Transverse colon (tissue), 4 donors: ENCODE measurements at regions not wholly inside any gene's neighbourhood (a gene's known extent, or its start where the extent isn't known, plus 50 kb on each side); places are given as distances from the start of the nearest gene placed in this dataset.

Source experiments
- DNase-seq: peaks from one replicate; pipeline ENCODE4 v3.0.0-alpha.2; 2019
- H3K27ac ChIP-seq, 4 donors: fragments of 200-600 bp; sonication (generic); 2 replicates each; pipeline ENCODE4 v1.5.1; 2016 to 2018; ENCODE audit warnings: inconsistent platforms in 4 of 4
- H3K27me3 ChIP-seq: fragments of 200-600 bp; sonication (generic); 2 replicates; pipeline ENCODE4 v1.5.1; 2017; ENCODE audit warnings: inconsistent platforms
- H3K36me3 ChIP-seq, 4 donors: fragments of 200-600 bp; sonication (generic); 2 replicates each; pipeline ENCODE4 v1.5.1; 2017 to 2019; ENCODE audit warnings: inconsistent platforms in 4 of 4
- H3K4me1 ChIP-seq, 4 donors: fragments of 200-600 bp; sonication (generic); 2 replicates each; pipeline ENCODE4 v1.5.1; 2017 to 2020; ENCODE audit warnings: inconsistent platforms in 4 of 4
- H3K4me3 ChIP-seq, 4 donors: fragments of 200-600 bp; sonication (generic); 1 replicate in 1 of 4; 2 replicates in 3 of 4; pipeline versions ENCODE4 v1.5.1 to v1.6.1; 2017 to 2019; ENCODE audit warnings: inconsistent platforms in 4 of 4
- H3K9me3 ChIP-seq, 2 donors: fragments of 200-600 bp; sonication (generic); 2 replicates each; pipeline ENCODE4 v1.5.1; 2017 to 2019; ENCODE audit warnings: inconsistent platforms in 2 of 2
- EP300 ChIP-seq: sonication (generic); formaldehyde crosslinking; IDR thresholded peaks from one replicate; pipeline ENCODE4 v1.6.1; 2017; ENCODE audit warnings: antibody characterized with exemption, low read depth
- POLR2A ChIP-seq: fragments of 450-650 bp; IDR thresholded peaks from one replicate; pipeline ENCODE4 v1.6.1; 2016; ENCODE audit warnings: antibody characterized with exemption, mild to moderate bottlenecking, moderate library complexity
- POLR2AphosphoS5 ChIP-seq, 3 donors: sonication (generic); formaldehyde crosslinking; IDR thresholded peaks; one replicate each; pipeline ENCODE4 v1.6.1; 2016; ENCODE audit warnings: antibody characterized with exemption in 3 of 3
- WGBS, 2 donors: methylation state at CpG; one replicate each; pipeline ENCODE4 v1.1.5; 2018; ENCODE audit warnings: low coverage in 1 of 2; 5-methylcytosine and 5-hydroxymethylcytosine counted together
- in situ Hi-C, 4 donors: fragments of 200-750 bp; cut with MboI; loops; one replicate each; pipeline versions ENCODE4 v1.15.0 to v1.15.1; 2017; ENCODE audit warnings: low sequenced_read_pairs in 3 of 4, low pct_ligation_motif_present in 1 of 4, low pct_unique_long_range_greater_than_20kb in 1 of 4
- intact Hi-C: fragments of 100-400 bp; cut with DNase I; formaldehyde crosslinking; loops from one replicate; pipeline ENCODE4 v1.15.1; 2023; ENCODE audit warnings: low total_unique reads
- TF ChIP-seq, protein P1 (sequence below), 5 experiments: fragments of 200-600 bp in 3 of 5; fragments of 450-650 bp in 2 of 5; sonication (generic) in 3 of 5; IDR thresholded peaks; 1 replicate in 2 of 5; 2 replicates in 3 of 5; pipeline ENCODE4 v1.5.1; 2016 to 2017; ENCODE audit warnings: antibody characterized with exemption in 5 of 5, inconsistent platforms in 3 of 5, mild to moderate bottlenecking in 2 of 5, moderate library complexity in 1 of 5

DNA sequence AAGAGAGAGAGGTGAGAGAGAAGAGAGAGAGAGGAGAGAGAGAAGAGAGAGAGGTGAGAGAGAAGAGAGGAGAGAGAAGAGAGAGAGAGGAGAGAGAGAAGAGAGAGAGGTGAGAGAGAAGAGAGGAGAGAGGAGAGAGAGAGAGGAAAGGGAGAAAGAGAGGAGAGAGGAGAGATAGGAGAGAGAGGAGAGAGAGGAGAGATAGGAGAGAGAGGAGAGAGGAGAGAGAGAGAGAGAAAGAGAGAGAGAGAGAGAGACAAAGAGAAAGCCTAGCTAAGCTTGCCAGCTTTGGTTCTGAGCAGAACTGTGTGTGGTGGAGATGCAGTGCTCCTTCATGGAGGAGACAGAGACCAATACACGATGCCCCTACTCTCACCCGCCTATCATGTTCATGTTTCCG is 99.1 kb upstream of the KCNA3 start:
- H3K4me3 ChIP-seq = no peak overlapping the region
- 47 to 84% methylated on average over 3 of the region's 3 CpGs for WGBS, 2 donors
- no peaks in the 10 kb centered on the region for H3K9me3 ChIP-seq
- DNase-seq = no peak
- H3K27ac ChIP-seq = no peak overlapping the region
- no peaks in the 10 kb centered on the region for H3K4me1 ChIP-seq
- in situ Hi-C loops (loop anchor here in 1 of 4 donors (25.0 kb wide), 1 partner anchor 137 kb away; no protein-coding TSS in a partner anchor), intact Hi-C loops (no loop called here)
- no peaks in the 10 kb centered on the region for H3K36me3 ChIP-seq
- no peak for TF ChIP-seq EP300
- H3K27me3 ChIP-seq = peaks cover 6% of the 10 kb centered on the region

DNA sequence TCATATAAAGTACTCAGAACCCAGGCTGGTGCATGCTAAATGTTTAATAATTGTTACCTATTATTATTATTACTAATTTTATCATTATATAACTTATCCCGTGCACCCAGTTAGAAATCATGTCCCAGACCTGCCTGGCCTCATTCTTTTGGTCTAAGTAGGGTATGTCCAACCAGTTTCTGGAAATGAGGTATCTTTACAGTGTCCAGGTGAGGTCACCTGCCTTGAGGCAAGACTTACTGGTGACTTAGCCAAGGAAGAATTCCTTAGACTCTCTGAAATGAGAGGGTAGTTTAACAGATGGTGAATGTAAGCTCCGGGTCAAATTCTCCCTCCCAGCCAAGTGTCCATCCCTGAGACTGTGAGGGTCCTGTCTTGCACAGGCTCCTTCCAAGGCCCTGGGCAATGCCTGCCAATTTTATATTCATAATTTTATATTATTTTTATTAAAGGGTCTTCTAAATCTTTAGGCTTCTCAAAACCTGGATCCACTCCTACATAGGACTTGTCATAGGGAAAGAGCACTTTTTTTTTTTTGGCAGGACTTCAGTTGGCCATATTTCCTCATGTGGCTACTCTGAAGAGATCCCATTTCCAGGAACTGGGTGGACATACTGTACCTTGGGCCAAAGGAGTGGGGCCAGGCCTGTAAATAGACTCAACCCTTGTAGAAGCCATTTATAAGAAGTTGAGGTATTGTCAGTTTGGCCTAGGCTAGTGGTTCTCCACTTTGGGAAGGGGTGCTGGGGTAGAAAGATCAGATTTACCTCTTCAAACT is 96.7 kb upstream of the KCNA3 start:
- TF ChIP-seq POLR2A = no peak
- TF ChIP-seq POLR2AphosphoS5 (IDR thresholded peaks at IDR 0.05) = no peak
- TF ChIP-seq, protein P1, sequence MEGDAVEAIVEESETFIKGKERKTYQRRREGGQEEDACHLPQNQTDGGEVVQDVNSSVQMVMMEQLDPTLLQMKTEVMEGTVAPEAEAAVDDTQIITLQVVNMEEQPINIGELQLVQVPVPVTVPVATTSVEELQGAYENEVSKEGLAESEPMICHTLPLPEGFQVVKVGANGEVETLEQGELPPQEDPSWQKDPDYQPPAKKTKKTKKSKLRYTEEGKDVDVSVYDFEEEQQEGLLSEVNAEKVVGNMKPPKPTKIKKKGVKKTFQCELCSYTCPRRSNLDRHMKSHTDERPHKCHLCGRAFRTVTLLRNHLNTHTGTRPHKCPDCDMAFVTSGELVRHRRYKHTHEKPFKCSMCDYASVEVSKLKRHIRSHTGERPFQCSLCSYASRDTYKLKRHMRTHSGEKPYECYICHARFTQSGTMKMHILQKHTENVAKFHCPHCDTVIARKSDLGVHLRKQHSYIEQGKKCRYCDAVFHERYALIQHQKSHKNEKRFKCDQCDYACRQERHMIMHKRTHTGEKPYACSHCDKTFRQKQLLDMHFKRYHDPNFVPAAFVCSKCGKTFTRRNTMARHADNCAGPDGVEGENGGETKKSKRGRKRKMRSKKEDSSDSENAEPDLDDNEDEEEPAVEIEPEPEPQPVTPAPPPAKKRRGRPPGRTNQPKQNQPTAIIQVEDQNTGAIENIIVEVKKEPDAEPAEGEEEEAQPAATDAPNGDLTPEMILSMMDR (IDR thresholded peaks at IDR 0.05) = no peak
- no peak for TF ChIP-seq EP300
- H3K4me3 ChIP-seq = no peak overlapping the region
- no peak for DNase-seq
- no peak overlapping the region for H3K27ac ChIP-seq
- intact Hi-C loops = no loop called here
- no peaks in the 10 kb centered on the region for H3K36me3 ChIP-seq
- H3K27me3 ChIP-seq = peaks cover 15% of the 10 kb centered on the region
- 71 to 92% methylated on average over 2 of the region's 2 CpGs for WGBS, 2 donors
- H3K9me3 ChIP-seq = no peaks in the 10 kb centered on the region
- in situ Hi-C loops = loop anchor here in 1 of 4 donors (25.0 kb wide), 1 partner anchor 134 kb away; no protein-coding TSS in a partner anchor
- no peaks in the 10 kb centered on the region for H3K4me1 ChIP-seq

DNA sequence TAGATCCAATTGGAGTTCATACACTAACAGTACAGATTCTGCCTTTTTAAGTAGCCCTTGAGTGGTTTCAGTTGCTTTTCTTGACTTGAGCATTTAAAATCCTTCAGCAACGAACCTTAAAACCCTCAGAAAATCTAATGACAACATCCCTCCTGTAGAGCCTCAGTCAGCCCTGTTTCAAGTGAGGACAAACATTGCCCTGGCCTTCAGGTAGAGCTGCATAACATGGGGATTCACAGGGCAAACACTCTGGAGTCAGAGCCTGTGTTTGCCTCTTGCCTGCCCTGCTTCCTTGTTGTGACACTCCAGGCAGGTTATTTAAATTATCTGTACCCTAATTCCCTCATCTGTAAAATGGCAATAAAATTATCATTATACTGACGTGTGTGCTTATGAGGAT is 96.1 kb upstream of the KCNA3 start:
- no peaks in the 10 kb centered on the region for H3K9me3 ChIP-seq
- DNase-seq = no peak
- H3K27ac ChIP-seq = no peak overlapping the region
- in situ Hi-C loops (loop anchor here in 1 of 4 donors (25.0 kb wide), 1 partner anchor 134 kb away; no protein-coding TSS in a partner anchor), intact Hi-C loops (no loop called here)
- 38 to 65% methylated on average over 1 to 2 of the region's 2 CpGs for WGBS, 2 donors
- no peak overlapping the region for H3K4me3 ChIP-seq
- peaks cover 0 to 1% (median 0%) of the 10 kb centered on the region in 4 donors for H3K4me1 ChIP-seq
- no peaks in the 10 kb centered on the region for H3K36me3 ChIP-seq
- peaks cover 15% of the 10 kb centered on the region for H3K27me3 ChIP-seq
- no peak for TF ChIP-seq POLR2AphosphoS5 (IDR thresholded peaks at IDR 0.05)

DNA sequence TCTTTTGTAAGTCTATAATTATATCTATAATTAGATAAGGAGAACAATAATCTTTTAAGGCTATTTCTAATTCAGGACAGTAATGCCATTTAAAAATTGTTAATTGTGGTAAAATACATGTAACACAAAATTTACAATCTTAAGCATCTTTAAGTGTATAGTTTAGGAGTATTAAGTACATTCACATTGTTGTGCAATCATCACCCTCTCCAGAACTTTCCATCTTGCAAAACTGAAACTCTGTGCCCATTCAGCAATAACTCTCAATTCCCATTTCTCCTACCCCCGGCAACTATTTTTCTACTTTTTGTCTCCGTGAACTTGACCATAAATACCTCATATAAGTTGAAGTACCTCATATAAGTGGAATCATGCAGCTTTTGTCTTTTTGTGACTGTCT is 93.9 kb upstream of the KCNA3 start:
- Histone ChIP-seq H3K27ac (no peak overlapping the region), H3K4me1 (peaks cover 0 to 3% (median 0%) of the 10 kb centered on the region in 4 donors), H3K9me3 (no peaks in the 10 kb centered on the region), H3K36me3 (no peaks in the 10 kb centered on the region), H3K27me3 (peaks cover 22% of the 10 kb centered on the region), H3K4me3 (no peak overlapping the region)
- in situ Hi-C loops (loop anchor here in 3 of 4 donors (5.0 to 25.0 kb wide), 3 partner anchors 131 to 146 kb away; no protein-coding TSS in a partner anchor), intact Hi-C loops (loop anchor here (5.0 kb wide), 1 partner anchor 136 kb away; no protein-coding TSS in a partner anchor)
- no peak for DNase-seq
- TF ChIP-seq POLR2AphosphoS5 (IDR thresholded peaks at IDR 0.05) (no peak), EP300 (no peak), POLR2A (no peak)
- TF ChIP-seq, protein P1 (IDR thresholded peaks at IDR 0.05) = no peak
- 38 to 59% methylated on average over 2 of the region's 2 CpGs for WGBS, 2 donors

DNA sequence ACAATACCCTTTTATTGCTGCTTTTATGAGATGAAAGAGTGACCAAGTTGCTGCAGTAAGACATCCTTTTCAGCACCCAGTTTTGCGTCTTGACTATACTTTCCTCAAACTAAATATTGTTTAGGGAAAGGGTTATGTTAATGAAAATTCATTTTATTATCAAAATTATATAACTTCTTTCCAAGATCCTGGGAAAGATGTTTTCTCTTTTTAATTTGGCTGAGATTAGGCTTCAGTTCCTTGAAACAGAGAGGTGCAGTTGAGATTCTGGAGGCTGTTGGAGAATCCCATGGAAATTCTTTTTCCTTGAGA is 91.6 kb upstream of the KCNA3 start:
- WGBS, 2 donors = 0 to 5% methylated on average over 1 of the region's 1 CpG
- in situ Hi-C loops (loop anchor here in 3 of 4 donors (5.0 to 25.0 kb wide), 3 partner anchors 129 to 144 kb away; no protein-coding TSS in a partner anchor), intact Hi-C loops (loop anchor here (5.0 kb wide), 1 partner anchor 134 kb away; no protein-coding TSS in a partner anchor)
- peaks cover 20% of the 10 kb centered on the region for H3K27me3 ChIP-seq
- no peak for TF ChIP-seq EP300
- TF ChIP-seq, protein P1 (IDR thresholded peaks at IDR 0.05) = no peak
- no peak for TF ChIP-seq POLR2A
- TF ChIP-seq POLR2AphosphoS5 (IDR thresholded peaks at IDR 0.05) = no peak
- DNase-seq = no peak
- H3K9me3 ChIP-seq = no peaks in the 10 kb centered on the region
- H3K4me1 ChIP-seq = peaks cover 0 to 3% (median 0%) of the 10 kb centered on the region in 4 donors
- no peak overlapping the region for H3K27ac ChIP-seq
- no peak overlapping the region for H3K4me3 ChIP-seq
- H3K36me3 ChIP-seq = no peaks in the 10 kb centered on the region
